ENCODE measurements at regions not wholly inside any gene's neighbourhood (a gene's known extent, or its start where the extent isn't known, plus 50 kb on each side); places are given as distances from the start of the nearest gene placed in this dataset.

- POLR2A ChIA-PET = no interaction called here
- Histone ChIP-seq H4K20me1 (ENCODE audit: insufficient read depth, low read length) (no peaks in the 10 kb centered on the region), H3K4me1 (ENCODE audit: insufficient read depth, low read length, poor library complexity, severe bottlenecking) (no peaks in the 10 kb centered on the region), H3K27ac (ENCODE audit: low read depth, low read length, poor library complexity, severe bottlenecking) (no peak overlapping the region), H2AFZ (ENCODE audit: low read length) (no peak overlapping the region), H3K79me2 (ENCODE audit: insufficient read depth, low read depth, low read length) (no peaks in the 10 kb centered on the region), H3K4me2 (ENCODE audit: low read length) (no peak overlapping the region), H3K9me3 (ENCODE audit: low read length) (no peaks in the 10 kb centered on the region), H3K9me2 (ENCODE audit: insufficient read depth, low read length) (no peaks in the 10 kb centered on the region), H3K4me3 (ENCODE audit: low read depth, low read length, poor library complexity, severe bottlenecking) (no peak overlapping the region), H3K36me3 (ENCODE audit: insufficient read depth, low read length) (no peaks in the 10 kb centered on the region)
- DNase-seq (ENCODE audit: low spot score) = no peak
- CTCF ChIA-PET (ENCODE audit: unreplicated experiment) = interaction anchor here (0.6 kb wide), 1 partner anchor 84 kb away, joined by 5 read pairs; no protein-coding TSS in a partner anchor
- intact Hi-C loops (cut with micrococcal nuclease; ENCODE audit: unreplicated experiment) = no loop called here
- BruUV-seq (replicated peaks) = no TSS peak
- TF ChIP-seq CTCF (conservative IDR thresholded peaks at IDR 0.05; ENCODE audit: low read length) (no peak), EZH2phosphoT487 (IDR thresholded peaks at IDR 0.05; ENCODE audit: borderline replicate concordance, low read depth, low read length) (no peak)
Measured at GRCh38 chr12:107537464-107538119, 148.0 kb upstream of the PWP1 start.

- Histone ChIP-seq H3K9me2 (ENCODE audit: insufficient read depth, low read length) (no peaks in the 10 kb centered on the region), H3K4me2 (ENCODE audit: low read length) (no peak overlapping the region), H3K36me3 (ENCODE audit: insufficient read depth, low read length) (no peaks in the 10 kb centered on the region), H3K4me1 (ENCODE audit: insufficient read depth, low read length, poor library complexity, severe bottlenecking) (no peaks in the 10 kb centered on the region), H2AFZ (ENCODE audit: low read length) (no peak overlapping the region), H4K20me1 (ENCODE audit: insufficient read depth, low read length) (no peaks in the 10 kb centered on the region), H3K79me2 (ENCODE audit: insufficient read depth, low read depth, low read length) (no peaks in the 10 kb centered on the region), H3K9me3 (ENCODE audit: low read length) (no peaks in the 10 kb centered on the region), H3K27ac (ENCODE audit: low read depth, low read length, poor library complexity, severe bottlenecking) (no peak overlapping the region), H3K4me3 (ENCODE audit: low read depth, low read length, poor library complexity, severe bottlenecking) (no peak overlapping the region)
- DNase-seq (ENCODE audit: low spot score) = no peak
- ChIA-PET POLR2A (no interaction called here), CTCF (ENCODE audit: unreplicated experiment) (no interaction called here)
- no TSS peak for BruUV-seq (replicated peaks)
- intact Hi-C loops (cut with micrococcal nuclease; ENCODE audit: unreplicated experiment) = no loop called here
- TF ChIP-seq CTCF (conservative IDR thresholded peaks at IDR 0.05; ENCODE audit: low read length) (no peak), EZH2phosphoT487 (IDR thresholded peaks at IDR 0.05; ENCODE audit: borderline replicate concordance, low read depth, low read length) (no peak)
Measured at GRCh38 chr12:107539196-107539939, 146.2 kb upstream of the PWP1 start.
